ENCODE measurements at regions not wholly inside any gene's neighbourhood (a gene's known extent, or its start where the extent isn't known, plus 50 kb on each side); places are given as distances from the start of the nearest gene placed in this dataset.

DNA sequence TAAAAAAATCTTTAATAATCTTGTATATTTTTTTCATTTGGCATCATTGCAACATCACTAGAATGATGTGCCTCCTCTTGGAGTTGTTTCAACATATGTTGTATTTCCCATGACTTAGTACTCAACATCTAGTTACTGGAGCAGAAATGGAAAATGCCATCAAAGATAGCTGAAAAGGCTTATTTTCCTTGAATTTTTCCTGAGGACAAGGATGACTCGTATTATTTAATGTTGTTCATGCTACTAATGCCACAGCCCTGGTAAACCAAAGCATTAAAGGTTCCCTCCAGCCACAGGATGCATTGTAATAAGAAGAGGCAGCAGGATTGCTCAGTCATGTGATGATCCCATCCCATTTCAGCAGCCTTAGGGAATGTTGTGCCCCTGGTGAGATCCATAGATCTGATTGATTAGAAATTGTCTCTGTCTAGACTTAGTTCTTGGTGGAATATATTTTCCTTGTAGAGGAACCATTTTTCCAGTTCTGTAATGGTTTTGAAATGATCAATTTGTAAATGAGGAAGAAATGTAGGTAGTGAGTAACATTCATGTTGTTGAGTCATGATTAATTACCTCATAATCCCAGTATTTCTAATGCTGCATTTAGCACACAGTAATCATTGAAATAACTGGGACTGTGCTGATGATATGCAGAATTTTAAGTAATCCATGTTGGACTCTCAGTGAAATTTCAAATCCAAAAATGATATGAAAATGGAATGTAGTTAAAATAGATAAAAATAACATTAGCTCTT, 91.3 kb upstream of the SMIM30 start:
- Histone ChIP-seq H3K4me1 (ENCODE audit: control insufficient read depth in 1 of 2, insufficient read depth in 2 of 2, low read length in 2 of 2) (no peaks in the 10 kb centered on the region), H3K27me3 (ENCODE audit: low read depth, low read length) (no peaks in the 10 kb centered on the region), H3K27ac (ENCODE audit: low read length) (no peak overlapping the region), H3K9me3 (ENCODE audit: control insufficient read depth in 1 of 2, low read length in 2 of 2) (no peaks in the 10 kb centered on the region), H3K4me3 (ENCODE audit: low read depth in 1 of 2, low read length in 2 of 2) (no peak overlapping the region), H3K36me3 (ENCODE audit: control insufficient read depth in 1 of 2, insufficient read depth in 2 of 2, low read length in 2 of 2) (no peaks in the 10 kb centered on the region)

DNA sequence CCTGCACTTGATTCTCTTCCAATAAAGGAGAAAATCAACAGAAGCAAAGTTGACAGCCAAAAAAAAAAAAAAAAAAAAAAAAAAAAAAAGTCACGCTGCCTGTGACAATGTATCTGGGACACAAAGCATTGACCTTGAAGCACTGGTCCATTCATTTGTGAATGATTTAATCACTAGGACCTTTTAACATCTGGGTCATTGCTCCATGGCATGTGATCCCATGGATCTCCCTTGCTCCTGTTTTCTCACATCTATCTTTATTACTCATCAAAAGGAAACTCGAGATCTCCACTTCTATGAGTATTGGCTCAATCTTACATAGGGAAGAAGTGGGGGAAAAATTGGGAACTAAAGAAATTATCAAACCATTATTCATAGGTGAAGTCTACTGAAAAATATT, 89.6 kb upstream of the SMIM30 start:
- Histone ChIP-seq H3K4me3 (ENCODE audit: low read depth in 1 of 2, low read length in 2 of 2) (no peak overlapping the region), H3K9me3 (ENCODE audit: control insufficient read depth in 1 of 2, low read length in 2 of 2) (no peaks in the 10 kb centered on the region), H3K27me3 (ENCODE audit: low read depth, low read length) (no peaks in the 10 kb centered on the region), H3K36me3 (ENCODE audit: control insufficient read depth in 1 of 2, insufficient read depth in 2 of 2, low read length in 2 of 2) (no peaks in the 10 kb centered on the region), H3K4me1 (ENCODE audit: control insufficient read depth in 1 of 2, insufficient read depth in 2 of 2, low read length in 2 of 2) (no peaks in the 10 kb centered on the region), H3K27ac (ENCODE audit: low read length) (no peak overlapping the region)

DNA sequence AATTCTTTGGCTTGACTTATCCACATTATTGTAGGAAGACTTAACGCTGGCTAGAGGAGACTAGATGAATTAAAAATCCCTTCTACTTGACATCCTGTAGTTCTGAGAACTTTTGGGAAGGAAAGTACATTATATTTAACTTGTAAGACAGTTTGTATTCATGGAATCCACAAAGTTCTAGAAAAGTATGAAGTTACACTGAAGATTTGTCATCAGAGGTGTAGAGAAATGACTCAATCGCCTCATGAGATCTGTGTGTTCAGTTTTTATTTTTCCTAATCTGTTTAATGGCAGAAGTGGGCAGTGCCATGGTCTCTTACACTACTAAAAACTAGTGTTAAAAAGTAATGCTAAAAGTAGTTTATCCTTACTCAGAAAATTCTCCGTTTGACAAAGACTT, 89.1 kb upstream of the SMIM30 start:
- no peak overlapping the region for H3K4me3 ChIP-seq (ENCODE audit: low read depth in 1 of 2, low read length in 2 of 2)
- no peaks in the 10 kb centered on the region for H3K4me1 ChIP-seq (ENCODE audit: control insufficient read depth in 1 of 2, insufficient read depth in 2 of 2, low read length in 2 of 2)
- H3K9me3 ChIP-seq (ENCODE audit: control insufficient read depth in 1 of 2, low read length in 2 of 2) = no peaks in the 10 kb centered on the region
- H3K27ac ChIP-seq (ENCODE audit: low read length) = no peak overlapping the region
- H3K36me3 ChIP-seq (ENCODE audit: control insufficient read depth in 1 of 2, insufficient read depth in 2 of 2, low read length in 2 of 2) = no peaks in the 10 kb centered on the region
- no peaks in the 10 kb centered on the region for H3K27me3 ChIP-seq (ENCODE audit: low read depth, low read length)

DNA sequence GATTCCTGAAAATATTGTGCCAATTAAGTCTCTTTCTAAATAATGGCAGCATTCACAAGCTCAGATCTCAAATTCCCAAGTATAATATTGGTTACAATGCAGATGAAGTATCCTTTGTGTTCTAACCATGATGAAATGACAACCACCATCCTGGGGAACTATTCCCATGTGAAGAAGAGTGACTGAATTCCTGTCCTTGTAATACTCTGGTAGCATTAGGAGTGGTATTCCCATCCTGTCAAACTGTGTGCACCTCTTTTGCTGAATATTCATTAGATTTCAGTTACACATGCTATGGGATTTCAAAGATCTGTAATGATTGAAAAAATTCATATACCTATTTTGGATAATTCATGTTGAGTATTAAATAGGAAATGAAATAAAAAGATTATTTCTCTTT, 86.1 kb upstream of the SMIM30 start:
- Histone ChIP-seq H3K36me3 (ENCODE audit: control insufficient read depth in 1 of 2, insufficient read depth in 2 of 2, low read length in 2 of 2) (no peaks in the 10 kb centered on the region), H3K27ac (ENCODE audit: low read length) (no peak overlapping the region), H3K4me3 (ENCODE audit: low read depth in 1 of 2, low read length in 2 of 2) (no peak overlapping the region), H3K27me3 (ENCODE audit: low read depth, low read length) (no peaks in the 10 kb centered on the region), H3K4me1 (ENCODE audit: control insufficient read depth in 1 of 2, insufficient read depth in 2 of 2, low read length in 2 of 2) (no peaks in the 10 kb centered on the region), H3K9me3 (ENCODE audit: control insufficient read depth in 1 of 2, low read length in 2 of 2) (no peaks in the 10 kb centered on the region)

DNA sequence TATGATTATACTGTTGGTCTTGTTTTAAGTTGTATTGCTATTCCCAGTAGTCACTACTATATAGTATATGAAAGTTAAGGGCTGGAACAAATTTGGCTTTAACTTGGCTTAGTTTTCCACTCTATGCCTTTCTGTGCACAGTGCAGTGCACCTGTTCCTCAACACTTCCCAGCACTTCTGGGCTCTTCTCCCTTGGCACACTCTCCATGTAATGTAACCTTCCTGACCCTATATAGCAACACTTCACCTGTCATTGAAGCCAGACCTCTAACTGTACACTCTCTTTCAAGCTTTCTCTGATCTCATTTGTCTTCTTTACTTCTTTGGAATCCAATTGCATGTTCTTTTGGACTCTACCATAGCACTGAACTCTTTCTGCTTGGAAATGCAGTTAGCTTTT, 83.9 kb upstream of the SMIM30 start:
- Histone ChIP-seq H3K4me3 (ENCODE audit: low read depth in 1 of 2, low read length in 2 of 2) (no peak overlapping the region), H3K4me1 (ENCODE audit: control insufficient read depth in 1 of 2, insufficient read depth in 2 of 2, low read length in 2 of 2) (no peaks in the 10 kb centered on the region), H3K27me3 (ENCODE audit: low read depth, low read length) (no peaks in the 10 kb centered on the region), H3K36me3 (ENCODE audit: control insufficient read depth in 1 of 2, insufficient read depth in 2 of 2, low read length in 2 of 2) (no peaks in the 10 kb centered on the region), H3K27ac (ENCODE audit: low read length) (no peak overlapping the region), H3K9me3 (ENCODE audit: control insufficient read depth in 1 of 2, low read length in 2 of 2) (no peaks in the 10 kb centered on the region)

DNA sequence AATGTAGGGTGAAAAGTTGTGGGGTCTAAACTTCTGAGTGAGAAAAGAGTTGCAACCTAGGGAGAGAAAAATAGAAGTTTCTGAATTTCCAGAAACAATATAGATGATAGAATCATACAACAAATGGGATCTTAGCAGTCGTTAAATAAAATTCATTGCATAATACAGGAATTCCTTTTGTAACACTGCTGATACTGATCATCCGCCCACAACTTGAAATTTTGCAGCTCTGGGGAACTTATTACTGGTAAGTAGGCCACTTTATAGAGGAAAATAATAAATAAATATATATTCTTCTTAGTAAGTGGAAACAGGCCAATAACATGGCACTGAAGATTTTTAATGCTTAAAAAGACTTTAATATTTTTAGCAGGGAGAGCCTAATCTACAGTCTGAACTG, 81.9 kb upstream of the SMIM30 start:
- no peaks in the 10 kb centered on the region for H3K9me3 ChIP-seq (ENCODE audit: control insufficient read depth in 1 of 2, low read length in 2 of 2)
- no peak overlapping the region for H3K27ac ChIP-seq (ENCODE audit: low read length)
- no peak overlapping the region for H3K4me3 ChIP-seq (ENCODE audit: low read depth in 1 of 2, low read length in 2 of 2)
- no peaks in the 10 kb centered on the region for H3K27me3 ChIP-seq (ENCODE audit: low read depth, low read length)
- no peaks in the 10 kb centered on the region for H3K4me1 ChIP-seq (ENCODE audit: control insufficient read depth in 1 of 2, insufficient read depth in 2 of 2, low read length in 2 of 2)
- no peaks in the 10 kb centered on the region for H3K36me3 ChIP-seq (ENCODE audit: control insufficient read depth in 1 of 2, insufficient read depth in 2 of 2, low read length in 2 of 2)

DNA sequence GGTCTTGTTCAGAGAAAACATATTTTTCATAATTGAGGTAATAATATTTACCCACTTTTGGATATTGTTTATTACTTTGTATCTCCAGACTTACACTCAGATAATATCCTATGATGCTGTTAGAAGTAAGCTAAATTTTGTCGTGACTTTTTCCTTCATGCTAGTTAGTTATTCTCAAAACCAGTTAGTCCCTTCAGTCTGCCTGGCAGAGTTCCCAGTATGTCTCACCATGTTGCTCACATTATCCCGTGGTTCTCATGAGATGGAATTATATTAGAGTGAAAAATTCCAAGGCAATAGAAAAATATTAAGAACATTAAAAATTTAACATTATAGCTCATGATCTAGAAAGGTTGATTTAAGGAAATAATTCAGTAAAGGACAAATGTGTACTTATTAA, 81.5 kb upstream of the SMIM30 start:
- no peaks in the 10 kb centered on the region for H3K27me3 ChIP-seq (ENCODE audit: low read depth, low read length)
- no peaks in the 10 kb centered on the region for H3K9me3 ChIP-seq (ENCODE audit: control insufficient read depth in 1 of 2, low read length in 2 of 2)
- H3K4me3 ChIP-seq (ENCODE audit: low read depth in 1 of 2, low read length in 2 of 2) = no peak overlapping the region
- no peak overlapping the region for H3K27ac ChIP-seq (ENCODE audit: low read length)
- H3K36me3 ChIP-seq (ENCODE audit: control insufficient read depth in 1 of 2, insufficient read depth in 2 of 2, low read length in 2 of 2) = no peaks in the 10 kb centered on the region
- no peaks in the 10 kb centered on the region for H3K4me1 ChIP-seq (ENCODE audit: control insufficient read depth in 1 of 2, insufficient read depth in 2 of 2, low read length in 2 of 2)

DNA sequence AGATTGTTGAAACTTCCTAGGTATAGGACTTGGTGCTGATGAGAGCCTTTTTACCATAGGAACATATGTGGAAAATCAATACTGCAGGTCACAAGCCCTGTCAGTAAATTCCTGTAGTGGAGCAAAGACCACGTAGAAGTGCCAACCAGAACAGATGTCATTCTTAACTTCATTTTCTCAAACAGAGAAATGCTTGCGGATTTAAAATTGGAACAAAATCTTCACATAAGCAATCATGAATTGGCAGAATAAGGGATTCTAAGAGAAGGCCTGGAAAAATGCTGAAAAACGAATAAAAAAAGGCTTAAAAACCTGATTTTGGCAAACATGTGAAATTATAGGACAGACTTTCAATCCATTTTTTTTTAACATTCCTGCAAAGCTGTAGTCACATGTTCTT, 80.8 kb upstream of the SMIM30 start:
- no peaks in the 10 kb centered on the region for H3K4me1 ChIP-seq (ENCODE audit: control insufficient read depth in 1 of 2, insufficient read depth in 2 of 2, low read length in 2 of 2)
- no peak overlapping the region for H3K4me3 ChIP-seq (ENCODE audit: low read depth in 1 of 2, low read length in 2 of 2)
- no peaks in the 10 kb centered on the region for H3K9me3 ChIP-seq (ENCODE audit: control insufficient read depth in 1 of 2, low read length in 2 of 2)
- H3K36me3 ChIP-seq (ENCODE audit: control insufficient read depth in 1 of 2, insufficient read depth in 2 of 2, low read length in 2 of 2) = no peaks in the 10 kb centered on the region
- H3K27me3 ChIP-seq (ENCODE audit: low read depth, low read length) = no peaks in the 10 kb centered on the region
- H3K27ac ChIP-seq (ENCODE audit: low read length) = no peak overlapping the region

DNA sequence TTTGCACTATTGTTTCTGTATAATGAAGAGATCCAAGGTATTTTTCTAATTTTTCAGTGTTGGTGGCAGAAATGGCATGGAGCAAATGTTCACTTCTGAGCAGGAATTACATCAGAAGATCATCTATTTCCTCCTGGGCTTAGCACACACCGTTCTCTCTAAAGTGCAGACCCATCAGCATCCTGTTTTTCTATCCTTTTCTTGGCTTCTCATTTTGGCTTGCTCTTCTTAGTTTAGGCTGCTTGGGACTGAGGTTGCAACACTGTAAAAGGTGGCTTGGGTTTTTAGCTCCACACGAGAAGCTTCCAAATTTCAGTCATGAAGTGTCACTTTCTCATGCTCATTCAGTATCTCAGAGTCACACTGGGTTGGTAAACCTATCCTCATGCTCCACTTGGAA, 79.9 kb upstream of the SMIM30 start:
- Histone ChIP-seq H3K4me3 (ENCODE audit: low read depth in 1 of 2, low read length in 2 of 2) (no peak overlapping the region), H3K4me1 (ENCODE audit: control insufficient read depth in 1 of 2, insufficient read depth in 2 of 2, low read length in 2 of 2) (no peaks in the 10 kb centered on the region), H3K9me3 (ENCODE audit: control insufficient read depth in 1 of 2, low read length in 2 of 2) (no peaks in the 10 kb centered on the region), H3K36me3 (ENCODE audit: control insufficient read depth in 1 of 2, insufficient read depth in 2 of 2, low read length in 2 of 2) (no peaks in the 10 kb centered on the region), H3K27me3 (ENCODE audit: low read depth, low read length) (no peaks in the 10 kb centered on the region), H3K27ac (ENCODE audit: low read length) (no peak overlapping the region)

DNA sequence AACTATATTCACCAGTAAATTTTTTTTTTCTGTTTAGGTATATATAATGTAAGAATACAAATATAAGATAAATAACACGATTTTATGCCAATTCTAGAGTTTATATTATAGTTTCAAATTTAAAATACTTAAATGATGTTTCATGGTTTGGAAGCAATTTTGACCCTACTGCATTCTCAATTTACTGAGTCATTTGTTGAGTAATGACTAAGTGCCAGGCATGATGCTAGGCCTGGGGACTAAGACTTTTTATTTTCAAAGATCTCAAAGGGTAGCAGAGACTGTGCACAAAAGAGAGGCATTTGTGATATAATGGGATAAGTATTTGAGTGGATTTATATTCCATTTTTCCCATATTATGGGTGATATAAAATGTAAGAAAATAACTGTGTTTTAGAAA, 78.9 kb upstream of the SMIM30 start:
- H3K4me1 ChIP-seq (ENCODE audit: control insufficient read depth in 1 of 2, insufficient read depth in 2 of 2, low read length in 2 of 2) = no peaks in the 10 kb centered on the region
- H3K27ac ChIP-seq (ENCODE audit: low read length) = no peak overlapping the region
- no peaks in the 10 kb centered on the region for H3K27me3 ChIP-seq (ENCODE audit: low read depth, low read length)
- H3K9me3 ChIP-seq (ENCODE audit: control insufficient read depth in 1 of 2, low read length in 2 of 2) = no peaks in the 10 kb centered on the region
- no peaks in the 10 kb centered on the region for H3K36me3 ChIP-seq (ENCODE audit: control insufficient read depth in 1 of 2, insufficient read depth in 2 of 2, low read length in 2 of 2)
- H3K4me3 ChIP-seq (ENCODE audit: low read depth in 1 of 2, low read length in 2 of 2) = no peak overlapping the region

DNA sequence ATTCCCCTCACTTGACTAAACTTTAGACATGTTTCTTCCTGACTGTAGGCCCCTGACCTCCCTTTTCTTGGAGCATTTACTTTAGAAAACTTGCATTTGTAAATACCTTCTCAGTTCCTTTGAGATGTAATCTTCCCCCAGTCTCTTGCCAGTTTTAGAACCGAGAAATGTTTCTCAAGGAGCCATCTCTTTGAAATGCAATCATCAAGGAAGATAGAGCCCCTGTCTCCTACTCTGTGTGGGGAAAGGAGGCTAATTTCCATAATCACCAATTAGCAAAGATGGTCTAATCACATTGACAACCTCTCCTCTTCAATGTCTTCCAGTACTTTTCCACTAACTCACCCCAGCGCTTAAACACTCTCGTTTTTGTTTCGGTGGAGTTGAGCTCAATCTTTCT, 70.0 kb upstream of the SMIM30 start:
- Histone ChIP-seq H3K4me3 (ENCODE audit: low read depth in 1 of 2, low read length in 2 of 2) (no peak overlapping the region), H3K27ac (ENCODE audit: low read length) (no peak overlapping the region), H3K9me3 (ENCODE audit: control insufficient read depth in 1 of 2, low read length in 2 of 2) (no peaks in the 10 kb centered on the region), H3K36me3 (ENCODE audit: control insufficient read depth in 1 of 2, insufficient read depth in 2 of 2, low read length in 2 of 2) (no peaks in the 10 kb centered on the region), H3K4me1 (ENCODE audit: control insufficient read depth in 1 of 2, insufficient read depth in 2 of 2, low read length in 2 of 2) (no peaks in the 10 kb centered on the region), H3K27me3 (ENCODE audit: low read depth, low read length) (no peaks in the 10 kb centered on the region)

DNA sequence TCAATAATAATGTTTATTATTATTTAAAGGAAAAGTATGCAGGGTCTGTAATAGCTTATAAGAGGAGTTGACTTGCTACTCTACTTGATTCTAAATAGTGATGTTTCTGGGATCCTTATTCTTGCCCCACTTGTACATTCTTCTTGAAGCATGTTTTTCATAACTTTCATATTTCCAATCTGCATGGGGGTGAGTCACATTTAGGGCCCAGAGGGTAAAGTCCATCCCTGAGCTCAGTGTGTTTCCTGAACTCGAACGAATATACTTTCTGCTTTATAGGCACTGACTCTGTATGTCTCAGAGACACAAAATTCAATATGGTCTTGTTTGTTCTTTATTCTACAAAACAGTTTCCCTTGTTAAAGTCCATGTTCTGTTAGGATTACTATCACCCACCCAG, 61.0 kb upstream of the SMIM30 start:
- Histone ChIP-seq H3K4me1 (ENCODE audit: control insufficient read depth in 1 of 2, insufficient read depth in 2 of 2, low read length in 2 of 2) (no peaks in the 10 kb centered on the region), H3K27ac (ENCODE audit: low read length) (no peak overlapping the region), H3K36me3 (ENCODE audit: control insufficient read depth in 1 of 2, insufficient read depth in 2 of 2, low read length in 2 of 2) (no peaks in the 10 kb centered on the region), H3K4me3 (ENCODE audit: low read depth in 1 of 2, low read length in 2 of 2) (no peak overlapping the region), H3K9me3 (ENCODE audit: control insufficient read depth in 1 of 2, low read length in 2 of 2) (peaks cover 0 to 2% of the 10 kb centered on the region in 2 donors), H3K27me3 (ENCODE audit: low read depth, low read length) (no peaks in the 10 kb centered on the region)

Measured in muscle layer of duodenum (tissue), 2 donors.